ENCODE measurements at regions not wholly inside any gene's neighbourhood (a gene's known extent, or its start where the extent isn't known, plus 50 kb on each side); places are given as distances from the start of the nearest gene placed in this dataset.

DNA sequence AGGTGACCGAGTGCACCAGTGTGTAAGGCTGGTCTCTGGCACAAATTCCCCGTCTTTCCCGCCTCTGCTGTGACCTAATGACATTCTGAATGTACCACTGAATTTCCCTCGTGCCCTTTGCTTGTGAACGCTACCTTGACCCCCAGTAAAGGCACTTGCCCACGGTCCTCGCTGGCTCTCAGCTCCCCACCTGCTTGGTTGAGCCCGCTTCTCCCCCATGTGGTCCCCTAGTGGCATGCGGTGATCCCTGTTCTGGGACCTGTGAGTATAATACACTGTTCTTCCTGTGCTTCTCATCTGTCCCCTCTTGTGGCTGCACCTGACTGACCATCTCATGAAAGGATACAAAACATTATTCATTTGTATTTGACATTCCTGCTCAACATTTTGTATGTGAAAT is 495.7 kb downstream of the INHBA start:
- DNase-seq: no peak

DNA sequence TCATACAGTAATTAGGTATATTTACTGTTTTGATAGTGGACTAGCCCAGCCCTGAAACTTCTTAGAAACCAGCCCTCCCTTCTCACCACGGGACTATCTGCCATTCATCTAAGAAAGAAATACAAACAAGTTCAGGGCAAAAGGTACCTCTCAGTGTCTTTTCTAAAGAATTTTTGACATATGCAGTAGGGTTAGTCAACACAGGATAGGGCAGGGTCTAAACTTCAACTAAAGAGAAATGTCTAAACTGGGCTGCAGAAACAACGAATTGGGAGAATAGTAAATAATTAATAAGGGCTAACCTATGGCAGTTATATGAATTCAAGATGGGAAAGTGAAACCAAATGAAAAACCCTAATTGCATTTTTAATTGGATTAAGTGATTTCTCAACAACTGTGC is 496.6 kb downstream of the INHBA start:
- no peak for DNase-seq

DNA sequence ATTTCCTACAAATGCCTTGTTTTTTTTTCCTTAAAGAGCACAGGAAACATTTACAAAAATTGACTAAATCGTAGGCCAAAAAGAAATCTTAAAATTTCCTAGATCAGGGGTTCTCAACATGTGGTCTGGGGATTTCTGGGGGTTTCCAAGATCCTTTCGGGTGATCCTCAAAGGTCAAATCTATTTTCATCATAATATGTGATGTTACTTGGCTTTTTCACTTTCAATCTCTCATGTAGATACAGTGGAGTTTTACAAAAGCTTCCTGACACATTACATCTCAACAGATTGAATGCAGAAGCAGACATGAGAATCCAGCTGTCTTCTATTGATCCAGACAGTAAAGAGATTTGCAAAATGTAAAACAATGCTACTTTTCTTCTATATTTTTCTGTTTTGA is 497.3 kb downstream of the INHBA start:
- no peak for DNase-seq

DNA sequence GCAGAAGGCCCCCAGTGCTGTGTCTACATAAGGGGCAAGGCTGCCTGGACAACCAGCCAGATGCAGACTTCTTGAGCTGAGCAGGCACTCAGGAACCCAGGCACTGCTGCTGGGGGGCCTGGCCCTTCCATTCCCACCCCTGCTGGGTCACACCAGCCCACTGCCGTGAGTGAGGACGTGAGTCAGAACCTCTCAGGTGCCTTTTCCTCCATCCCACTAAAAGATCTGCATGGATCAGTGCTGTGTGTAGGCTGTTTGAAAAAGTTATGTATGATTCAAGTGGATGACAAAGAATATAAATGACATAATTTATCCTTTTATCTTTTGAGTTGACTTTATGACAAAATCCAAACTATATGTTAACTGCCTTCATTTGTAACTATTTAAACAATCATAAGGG is 499.3 kb downstream of the INHBA start:
- no peak for DNase-seq

DNA sequence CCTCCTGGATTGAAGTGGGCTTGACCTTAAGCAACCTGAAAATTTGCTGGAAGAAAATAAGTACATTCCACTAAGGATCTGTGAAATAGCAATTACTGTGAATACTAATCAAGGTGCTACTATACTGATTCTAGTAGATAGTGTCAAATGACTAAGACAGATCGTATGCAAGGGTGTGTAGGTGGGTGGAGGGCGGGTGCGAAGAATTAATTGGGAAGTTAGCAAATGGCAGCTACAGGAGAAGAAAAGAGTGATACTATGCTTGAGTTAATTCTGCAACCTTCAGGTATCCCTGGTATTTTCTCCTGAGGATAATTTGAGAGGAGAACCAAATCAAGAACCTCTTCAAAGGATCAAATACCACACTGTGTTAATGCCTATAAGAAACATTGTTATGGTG is 501.9 kb downstream of the INHBA start:
- DNase-seq: no peak

DNA sequence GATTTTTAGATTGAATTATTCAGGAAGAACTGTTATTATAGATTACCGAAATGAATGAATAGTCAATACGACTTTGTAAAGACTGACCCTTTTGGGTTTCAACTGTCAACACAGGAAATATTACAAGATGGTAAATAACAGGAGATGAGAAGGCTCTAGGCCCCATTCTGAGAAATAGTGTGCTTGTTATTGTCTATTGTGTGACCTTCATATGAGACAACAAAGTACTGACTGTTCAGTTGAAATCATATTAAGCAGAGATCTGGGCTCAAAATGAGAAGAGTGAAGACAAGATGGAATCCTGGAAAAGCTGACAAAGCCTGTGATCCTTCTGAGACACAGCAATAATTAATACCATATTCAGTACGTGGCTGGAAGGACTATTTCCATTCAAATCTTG is 503.8 kb downstream of the INHBA start:
- no peak for DNase-seq

DNA sequence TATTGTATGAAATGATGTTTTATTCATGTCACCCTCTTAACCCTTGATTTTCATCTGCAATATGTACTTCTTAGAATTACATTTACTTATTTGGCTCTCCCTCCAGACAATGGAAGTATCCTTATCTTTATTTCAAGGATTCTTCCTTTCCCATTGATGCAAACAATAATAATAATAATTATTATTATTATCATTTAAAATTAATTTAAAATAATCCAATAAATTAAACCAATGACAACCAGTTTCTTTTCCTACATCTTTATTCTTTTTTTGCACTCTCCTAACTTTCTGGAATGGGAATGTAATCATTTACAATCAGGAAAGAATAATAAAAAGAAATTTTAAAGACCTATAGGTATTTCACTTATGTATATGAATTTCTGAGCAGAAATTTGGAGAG is 504.4 kb downstream of the INHBA start:
- DNase-seq: no peak

DNA sequence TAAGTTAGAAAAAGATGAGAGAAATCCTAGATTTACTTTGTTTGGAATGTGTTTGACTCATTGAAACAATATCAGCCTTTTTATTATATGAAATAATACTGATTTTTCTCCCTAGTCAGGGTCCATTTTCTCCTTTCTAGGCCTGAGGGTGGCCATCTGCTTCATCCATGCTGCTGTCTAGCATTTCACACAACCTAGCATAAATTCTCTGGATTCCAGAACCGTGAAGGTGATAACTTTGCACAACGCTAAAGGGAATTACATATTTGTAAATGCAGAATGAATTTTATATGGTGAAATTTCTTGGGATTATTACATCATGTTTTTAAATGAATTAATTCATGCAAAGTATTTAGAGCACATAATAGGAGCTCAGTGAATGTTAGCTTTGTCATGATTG is 505.1 kb downstream of the INHBA start:
- no peak for DNase-seq

DNA sequence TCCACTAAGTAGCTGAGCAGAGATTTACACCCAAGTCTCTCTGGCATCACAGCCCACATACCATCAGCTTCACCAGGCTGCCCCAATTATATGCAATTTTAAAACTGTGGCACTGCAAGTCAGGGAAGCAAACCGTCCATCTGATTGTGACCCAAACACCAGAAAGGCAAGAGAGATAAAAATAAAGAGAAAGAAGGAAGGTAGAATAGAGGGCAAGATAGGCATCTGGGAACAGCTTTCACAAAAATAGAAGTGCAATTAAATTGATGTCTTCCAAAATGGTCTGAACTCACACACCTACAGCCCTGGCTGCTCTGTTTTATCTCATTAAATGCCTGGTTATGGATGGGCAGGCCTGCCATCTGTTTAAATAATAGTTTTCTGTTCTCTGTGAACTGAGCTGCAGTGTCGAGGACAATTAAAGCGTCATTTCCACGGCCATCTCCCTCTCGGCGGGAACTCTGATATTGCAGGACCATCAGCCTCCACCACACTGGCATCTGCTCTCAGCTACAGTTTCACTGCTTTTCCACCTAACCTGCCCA is 509.1 kb downstream of the INHBA start:
- no peak for DNase-seq

DNA sequence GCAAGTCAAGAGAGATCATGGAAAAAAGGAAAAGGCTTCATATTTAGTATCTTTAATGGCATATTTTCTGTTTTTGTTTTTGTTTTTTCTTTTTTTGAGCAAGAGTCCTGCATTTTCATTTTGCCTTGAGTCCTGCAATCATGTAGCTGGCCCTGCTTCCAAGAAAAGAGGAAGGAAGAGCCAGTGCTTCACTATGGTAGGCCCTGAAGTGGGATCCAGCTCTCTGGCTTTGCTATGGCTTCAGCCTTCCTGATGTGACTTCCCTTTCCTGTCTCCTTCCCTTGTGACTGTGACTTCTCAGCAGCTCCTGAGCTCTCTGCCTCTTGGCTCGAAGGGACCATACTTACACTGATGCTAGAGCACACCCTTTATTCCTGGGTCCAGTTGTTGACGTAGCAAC is 512.3 kb downstream of the INHBA start:
- DNase-seq: no peak

DNA sequence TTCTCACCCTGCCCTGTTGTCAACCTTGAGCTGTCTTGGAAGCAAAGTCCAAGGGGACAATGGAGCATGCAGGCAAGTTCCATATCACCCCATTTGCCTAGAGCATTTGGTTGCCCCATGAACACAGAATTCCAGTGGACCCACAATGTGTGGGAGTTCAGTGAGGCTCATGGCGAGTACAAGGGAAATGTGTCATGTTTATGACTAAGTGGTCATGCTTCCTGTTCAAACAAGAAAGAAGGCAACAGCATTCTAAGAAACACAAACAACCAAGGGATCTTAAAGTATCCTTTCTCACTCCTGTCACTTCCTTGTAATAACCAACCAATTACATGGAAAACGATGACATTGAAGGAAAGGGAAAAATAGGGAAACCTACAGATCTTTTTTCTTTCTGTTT is 513.0 kb downstream of the INHBA start:
- DNase-seq: no peak

DNA sequence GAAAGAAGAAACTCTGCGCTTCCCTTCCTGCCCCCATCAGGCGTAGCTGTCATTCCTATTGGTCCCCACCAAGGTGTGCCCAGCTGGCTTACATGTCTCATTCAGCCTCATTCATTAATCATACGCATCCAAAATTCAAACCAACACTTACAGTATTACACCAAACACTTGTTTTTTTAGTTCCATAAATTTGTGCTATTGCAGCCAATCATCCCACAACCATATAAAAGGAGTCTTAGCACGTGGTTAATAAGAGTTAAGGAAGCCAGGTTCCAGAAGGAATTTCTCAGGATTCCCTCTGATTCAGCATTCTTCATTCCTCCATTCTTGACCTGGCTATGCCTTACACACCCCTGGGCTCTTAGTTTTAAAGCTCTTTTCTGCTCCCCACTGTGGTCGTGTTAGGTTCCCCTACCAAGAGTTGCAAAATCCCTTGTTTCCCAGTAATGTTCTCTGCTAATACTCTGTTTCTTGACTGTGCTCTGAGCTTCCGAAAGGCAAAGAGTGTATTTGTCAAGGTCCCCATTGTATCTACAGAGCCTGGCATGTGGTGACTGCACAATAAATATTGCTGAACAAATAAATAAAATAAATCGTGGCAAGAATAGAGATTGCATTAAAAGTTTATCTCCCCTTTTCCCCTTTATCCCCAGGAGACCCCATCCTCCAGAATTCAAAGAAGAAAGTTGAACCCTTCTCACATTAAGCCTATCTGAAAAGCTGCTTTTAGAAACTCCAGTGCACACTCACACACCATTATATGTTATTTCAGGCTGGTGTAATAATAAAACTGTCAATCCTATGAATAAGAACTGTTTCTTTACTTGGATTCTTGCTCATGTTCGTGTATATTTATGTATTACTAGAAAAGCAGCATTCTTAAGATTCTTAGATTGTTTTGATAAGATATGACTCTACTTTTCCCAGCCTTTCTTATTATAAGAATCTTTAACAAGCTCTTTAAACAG is 514.4 kb downstream of the INHBA start:
- no peak for DNase-seq

DNA sequence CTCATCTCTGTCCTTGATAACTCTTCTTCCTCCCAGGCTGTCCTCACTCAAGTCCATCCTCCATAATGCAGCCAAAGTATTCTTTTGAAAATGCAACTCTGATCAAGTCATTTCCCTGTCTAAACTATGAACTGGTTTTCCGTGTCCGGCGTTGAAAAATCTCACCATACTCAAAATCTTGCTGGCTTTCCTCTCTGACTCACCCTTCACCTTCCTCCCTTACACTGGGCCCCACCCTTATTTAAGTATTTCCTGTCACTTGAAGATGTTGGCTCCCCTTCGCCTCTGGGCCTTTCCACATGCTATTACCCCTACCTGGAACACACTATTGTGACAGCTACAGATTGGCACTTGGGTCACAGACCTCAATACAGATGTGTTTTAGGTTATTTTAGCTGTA is 515.6 kb downstream of the INHBA start:
- DNase-seq: no peak

DNA sequence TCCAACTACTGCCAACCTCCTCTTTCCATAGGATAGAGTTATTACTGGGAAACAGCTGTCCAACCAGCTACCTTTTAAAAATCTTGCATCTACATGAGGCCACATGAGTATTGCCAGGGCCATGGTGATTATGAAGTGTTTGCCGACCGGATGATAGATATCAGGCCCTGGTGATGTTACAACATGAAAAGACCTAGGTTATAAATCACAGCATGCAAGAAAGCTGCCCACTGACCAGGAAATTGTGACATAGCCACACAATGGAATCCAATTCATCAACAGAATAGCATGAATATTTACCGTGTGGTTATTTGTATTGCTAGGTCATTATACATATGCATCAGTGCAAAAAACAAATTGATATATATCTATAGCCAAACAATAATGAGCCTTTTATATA is 517.0 kb downstream of the INHBA start:
- no peak for DNase-seq

DNA sequence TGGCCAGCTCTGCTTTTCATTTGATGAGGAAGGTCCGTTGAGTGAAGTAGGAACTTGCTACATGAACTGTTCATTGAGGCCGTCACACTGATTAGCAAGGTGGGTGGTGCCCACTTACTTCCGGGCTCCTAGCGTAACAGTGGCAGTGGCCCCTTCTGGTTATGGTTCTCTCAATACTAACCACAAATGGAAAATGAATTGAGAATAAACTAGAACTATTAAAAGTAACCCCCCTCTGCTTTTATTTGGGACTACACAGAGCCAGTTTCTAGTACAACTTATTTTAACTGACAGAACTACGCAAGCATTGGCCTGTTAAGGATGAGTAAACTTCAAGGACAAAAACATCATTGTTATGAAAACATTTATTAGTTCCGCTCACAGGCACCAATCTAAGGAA is 519.1 kb downstream of the INHBA start:
- no peak for DNase-seq

DNA sequence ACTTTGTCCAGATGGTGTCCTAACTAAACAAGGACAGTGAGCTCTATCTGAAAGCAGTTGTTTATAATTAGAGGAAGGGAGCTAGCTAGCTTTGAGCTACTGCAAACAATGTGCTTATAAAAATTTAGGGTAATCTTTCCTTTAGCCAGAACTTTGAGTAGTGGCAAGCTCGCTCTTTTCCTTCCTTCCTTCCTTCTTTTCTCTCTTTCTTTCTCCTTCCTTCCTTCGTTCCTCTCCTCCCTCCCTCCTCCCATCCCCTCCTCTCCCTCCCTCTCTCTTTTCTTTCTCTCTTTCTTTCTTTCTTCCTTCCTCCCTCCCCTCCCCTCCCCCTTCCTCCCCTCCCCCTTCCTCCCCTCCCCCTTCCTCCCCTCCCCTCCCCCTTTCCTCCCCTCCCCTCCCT is 520.1 kb downstream of the INHBA start:
- no peak for DNase-seq

DNA sequence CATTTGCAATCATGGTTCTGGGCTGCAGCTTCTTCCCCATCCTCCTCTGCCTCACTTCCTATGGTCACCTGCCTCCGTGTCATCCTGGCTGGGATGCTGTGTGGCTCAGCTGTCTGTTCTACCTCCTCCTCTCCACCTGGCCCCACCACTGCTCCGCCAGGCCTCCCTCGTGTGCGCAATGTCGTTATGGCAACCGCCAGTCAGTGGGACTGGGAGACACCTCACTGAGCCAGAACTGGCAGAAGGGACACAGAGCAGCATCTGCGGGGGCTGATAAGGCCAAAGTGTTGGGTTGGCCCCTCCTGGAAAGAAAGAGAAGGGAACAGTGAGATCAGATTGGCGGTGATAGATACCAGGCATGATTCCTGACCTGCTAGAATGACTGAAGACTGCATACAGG is 527.5 kb downstream of the INHBA start:
- DNase-seq: no peak

DNA sequence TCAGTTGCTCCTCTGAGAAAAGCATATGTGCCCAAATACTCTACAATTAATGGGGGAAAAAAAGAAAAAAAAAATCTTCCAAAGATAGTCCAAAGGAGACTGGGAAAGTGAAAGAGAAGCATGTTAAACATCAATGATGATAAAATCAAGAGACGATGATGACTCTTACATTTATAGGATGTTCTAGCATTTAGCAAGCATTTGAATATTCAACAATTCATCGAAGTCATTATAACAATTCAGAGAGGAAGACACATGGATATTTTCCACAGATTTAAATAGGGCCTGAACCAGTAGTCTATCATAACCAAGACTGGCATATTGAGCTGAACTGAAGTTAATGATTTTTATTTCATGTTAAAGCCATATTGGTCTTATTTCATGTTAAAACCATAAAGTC is 528.4 kb downstream of the INHBA start:
- DNase-seq: no peak

DNA sequence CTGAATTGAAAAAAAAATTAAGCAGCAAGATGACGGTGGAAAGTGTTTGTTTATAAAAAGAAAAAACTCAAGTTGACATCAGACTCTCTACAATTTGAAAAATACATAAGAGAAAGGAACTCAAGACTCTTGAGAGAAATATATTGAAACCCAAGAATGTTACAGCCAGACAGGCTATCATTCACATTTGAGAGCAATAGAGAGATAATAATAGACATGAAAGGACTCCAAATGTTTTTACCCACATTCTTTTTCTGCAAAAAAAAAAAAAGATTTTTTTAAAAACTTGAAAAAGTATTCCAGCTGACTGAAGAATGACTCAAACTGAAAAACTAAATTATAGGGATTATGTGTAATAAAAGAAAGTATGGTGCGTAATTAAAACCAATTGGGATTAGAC is 532.4 kb downstream of the INHBA start:
- no peak for DNase-seq

DNA sequence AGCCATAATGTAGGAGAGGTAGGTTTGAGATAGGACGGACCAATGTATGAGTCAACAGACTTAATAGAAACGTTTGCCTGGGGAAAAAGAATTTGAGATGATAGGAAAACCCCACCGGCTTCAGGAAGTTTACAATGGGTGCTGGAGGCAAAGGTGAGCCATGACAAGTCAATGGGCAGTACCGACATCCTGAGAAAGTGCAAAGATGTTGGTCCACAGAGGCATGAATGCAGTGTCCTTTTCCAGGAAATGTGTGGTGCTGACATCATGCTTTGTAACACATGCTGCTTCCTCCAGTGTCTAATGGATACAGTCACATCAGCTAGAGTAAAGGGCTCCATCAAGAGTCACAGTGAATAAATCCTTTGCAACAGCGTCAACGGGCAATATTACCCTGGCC is 533.6 kb downstream of the INHBA start:
- no peak for DNase-seq

DNA sequence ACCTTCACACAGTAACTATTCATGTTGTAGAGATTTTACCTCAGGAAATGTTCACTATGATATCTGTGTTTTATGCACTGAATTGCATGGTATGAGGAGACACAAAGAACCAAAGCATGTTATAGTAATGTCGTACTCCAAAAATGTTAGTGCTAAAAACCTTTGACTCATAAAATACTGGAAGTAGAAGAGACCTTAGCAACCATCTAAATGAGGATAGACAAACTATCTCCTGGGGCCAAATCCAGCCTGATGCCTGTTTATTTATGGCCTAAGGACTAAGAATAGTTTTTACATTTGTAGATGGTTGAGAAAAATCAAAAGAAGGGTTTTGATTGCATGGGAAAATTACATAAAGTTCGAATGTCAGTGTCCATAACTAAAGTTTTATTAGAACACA is 535.1 kb downstream of the INHBA start:
- no peak for DNase-seq

DNA sequence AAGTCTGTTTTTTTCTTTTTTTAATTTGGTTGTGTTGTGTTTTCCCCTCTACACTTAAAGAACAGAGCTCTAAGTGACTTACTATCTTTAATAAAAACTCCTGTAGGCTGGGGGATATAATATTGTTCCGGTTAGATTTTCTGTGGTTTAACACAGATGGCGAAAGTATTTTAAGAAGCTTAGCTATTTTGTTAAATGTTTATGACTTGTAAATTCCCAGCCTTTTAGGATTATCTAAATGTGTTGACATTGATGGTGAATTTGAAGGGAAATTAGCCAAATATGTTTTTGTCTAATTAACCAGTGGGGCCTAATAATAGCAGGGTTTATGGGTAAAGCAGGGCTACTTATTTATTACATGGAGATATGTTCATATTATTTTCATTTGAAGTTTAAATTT is 538.5 kb downstream of the INHBA start:
- no peak for DNase-seq

DNA sequence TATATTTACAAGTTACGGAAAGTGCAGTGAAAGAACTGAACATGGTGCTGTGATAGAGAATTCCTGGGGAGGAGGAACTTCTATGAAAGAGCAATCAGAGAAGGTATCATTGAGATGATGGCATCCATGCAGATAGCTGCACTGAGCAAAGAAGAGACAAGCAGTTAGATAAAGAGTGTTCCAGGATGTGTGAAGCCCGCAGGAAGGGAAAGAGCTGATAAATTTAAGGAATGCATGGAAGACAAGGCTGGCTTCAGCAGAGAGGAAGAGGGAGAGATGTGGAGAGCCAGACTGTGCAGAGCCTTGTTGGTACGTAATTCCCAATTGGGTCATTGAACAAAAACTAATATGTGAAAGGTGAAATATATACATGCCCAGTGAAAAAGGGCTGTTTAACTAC is 538.9 kb downstream of the INHBA start:
- no peak for DNase-seq

DNA sequence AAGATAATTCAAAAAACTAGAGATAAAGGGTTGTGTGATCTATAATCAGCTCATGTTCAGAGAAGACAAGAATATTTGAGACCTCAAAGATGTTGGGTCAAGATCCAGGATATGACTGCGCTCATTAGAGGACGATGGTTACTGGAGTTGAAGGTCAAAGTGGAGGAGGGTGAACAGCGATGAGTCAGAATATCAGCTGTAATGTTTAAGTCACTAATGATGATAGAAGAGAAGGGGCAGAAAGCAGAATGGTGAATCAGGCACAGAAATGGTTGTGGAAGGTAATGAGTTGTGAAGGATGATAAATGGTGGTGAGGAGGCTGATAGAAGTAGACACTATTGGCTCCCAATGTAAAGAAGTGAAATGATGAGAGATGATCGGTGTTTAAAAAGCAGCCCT is 540.3 kb downstream of the INHBA start:
- no peak for DNase-seq

DNA sequence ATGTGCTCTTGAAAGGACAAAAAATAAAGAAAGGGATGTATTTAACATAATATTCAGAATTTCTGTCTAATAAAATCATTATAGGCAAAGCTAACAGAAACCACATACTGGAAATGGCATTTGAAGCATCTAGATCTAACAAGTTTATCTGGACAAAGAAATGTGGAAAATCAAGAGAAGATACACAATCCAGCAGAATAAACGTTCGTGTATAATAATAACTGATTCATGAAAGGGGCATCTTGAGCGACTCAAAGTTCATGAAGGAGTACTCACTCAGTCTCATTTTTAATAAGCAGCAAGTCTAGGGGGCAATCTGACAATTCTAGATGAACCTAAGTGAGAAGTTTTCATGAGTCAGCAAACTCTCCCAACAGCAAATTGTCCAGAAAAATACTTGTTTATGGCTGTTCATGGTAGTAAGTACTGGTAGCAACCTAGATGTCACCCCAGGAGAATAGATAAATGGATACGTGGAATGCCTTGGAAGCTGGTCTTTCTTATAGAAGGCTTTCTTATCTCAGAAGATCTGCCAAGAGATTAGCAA is 541.8 kb downstream of the INHBA start:
- DNase-seq: no peak
